ENCODE measurements at regions not wholly inside any gene's neighbourhood (a gene's known extent, or its start where the extent isn't known, plus 50 kb on each side); places are given as distances from the start of the nearest gene placed in this dataset.

DNA sequence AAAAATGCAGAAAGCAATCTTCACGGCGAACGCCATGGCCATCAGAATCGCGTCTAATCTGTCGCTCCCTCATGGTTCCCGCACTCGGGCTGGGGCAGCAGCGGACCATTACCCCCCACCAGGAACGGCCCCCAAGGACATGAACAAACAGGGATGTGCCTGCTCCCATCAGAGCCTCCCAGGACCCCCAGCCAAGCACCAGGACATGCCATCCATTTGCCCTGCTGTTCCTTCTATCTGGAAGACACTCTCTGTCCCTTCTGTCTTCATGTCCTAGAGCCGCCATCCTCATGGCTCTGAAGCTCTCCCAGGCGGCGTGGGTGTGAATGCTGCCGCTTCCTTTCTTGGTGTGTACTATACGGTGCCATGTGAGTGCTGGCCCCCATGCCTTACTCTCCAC is 371.8 kb downstream of the BCL11B start:
- no peak for TF ChIP-seq CTCF (conservative IDR thresholded peaks at IDR 0.05 in 1 of 2, IDR thresholded peaks at IDR 0.05 in 1 of 2; ENCODE audit: extremely low read depth in 1 of 2, insufficient read depth in 1 of 2, low read depth in 1 of 2, low read length in 2 of 2)
- no peak for TF ChIP-seq EZH2 (IDR thresholded peaks at IDR 0.05; ENCODE audit: borderline replicate concordance, low read length)

Data from mammary epithelial cell (primary cell).